H1 (cell line): ENCODE measurements at regions not wholly inside any gene's neighbourhood (a gene's known extent, or its start where the extent isn't known, plus 50 kb on each side); places are given as distances from the start of the nearest gene placed in this dataset.

Experiments
- CTCF ChIA-PET: fragments of 300-600 bp; sonication (Branson Sonifier 250); formaldehyde crosslinking; loops from one replicate; lab custom pipeline; 2021; ENCODE audit not compliant: partially characterized antibody; lab: Charles Lee
- POLR2A ChIA-PET: fragments of 300-600 bp; sonication (Branson Sonifier 250); formaldehyde crosslinking; loops from one replicate; lab custom pipeline; 2021; ENCODE audit warnings: inconsistent platforms; ENCODE audit not compliant: partially characterized antibody; lab: Charles Lee
- DNase-seq, 2 experiments: peaks; one replicate each; pipeline versions ENCODE4 v3.0.0 to v3.0.0-alpha.2; 2010 to 2022; ENCODE audit warnings: low spot score in 2 of 2, low read depth in 1 of 2, mixed read lengths in 1 of 2
- FAIRE-seq: peaks from 2 replicates; lab custom pipeline; 2011; peaks lifted over from hg19 to GRCh38; lab: Jason Lieb, UNC
- H2AFZ ChIP-seq: 2 replicates; pipeline ENCODE4 v1.8.1; 2012; ENCODE audit warnings: low read length, inconsistent platforms
- H2AK5ac ChIP-seq: 2 replicates; pipeline ENCODE4 v1.6.1; 2013; ENCODE audit warnings: low read depth, low read length
- H2BK120ac ChIP-seq: replicated peaks from 2 replicates; pipeline ENCODE3; 2013; ENCODE audit warnings: low read depth, low read length, inconsistent platforms
- H2BK12ac ChIP-seq: 2 replicates; pipeline ENCODE4 v1.6.1; 2013; ENCODE audit warnings: low read depth, low read length
- H2BK15ac ChIP-seq: 2 replicates; pipeline ENCODE4 v1.6.1; 2013; ENCODE audit warnings: low read length
- H2BK20ac ChIP-seq: 2 replicates; pipeline ENCODE4 v1.6.1; 2013; ENCODE audit warnings: low read length
- H2BK5ac ChIP-seq: 2 replicates; pipeline ENCODE4 v1.6.1; 2013; ENCODE audit warnings: low read depth, low read length
- H3K14ac ChIP-seq: 2 replicates; pipeline ENCODE4 v1.6.1; 2013; ENCODE audit warnings: inconsistent platforms; ENCODE audit not compliant: insufficient read length
- H3K18ac ChIP-seq: 2 replicates; pipeline ENCODE4 v1.6.1; 2013; ENCODE audit warnings: low read length; ENCODE audit errors: extremely low read depth
- H3K23ac ChIP-seq: 2 replicates; pipeline ENCODE4 v1.6.1; 2013; ENCODE audit warnings: inconsistent platforms; ENCODE audit not compliant: insufficient read length
- H3K23me2 ChIP-seq: 2 replicates; pipeline ENCODE4 v1.6.1; 2013; ENCODE audit warnings: low read depth, low read length
- H3K27ac ChIP-seq: 2 replicates; pipeline ENCODE4 v1.6.1; 2011; ENCODE audit warnings: low read depth, low read length, inconsistent platforms
- H3K27me3 ChIP-seq, 4 experiments: replicated peaks in 1 of 4; 1 replicate in 1 of 4; 2 replicates in 3 of 4; pipeline versions ENCODE4 v1.6.1 to v1.8.1; 2011 to 2013; ENCODE audit warnings: low read length in 3 of 4, mild to moderate bottlenecking in 3 of 4, inconsistent platforms in 2 of 4, mixed read lengths in 2 of 4, moderate library complexity in 1 of 4; ENCODE audit not compliant: control insufficient read depth in 3 of 4, insufficient read depth in 3 of 4; ENCODE audit errors: extremely low read depth in 1 of 4
- H3K36me3 ChIP-seq, 4 experiments: 2 replicates each; pipeline versions ENCODE4 v1.6.1 to v1.8.1; 2011 to 2013; ENCODE audit warnings: mild to moderate bottlenecking in 4 of 4, low read length in 3 of 4, moderate library complexity in 2 of 4, control low read depth in 1 of 4, inconsistent platforms in 1 of 4; ENCODE audit not compliant: insufficient read depth in 4 of 4, control insufficient read depth in 2 of 4
- H3K4ac ChIP-seq: replicated peaks from 2 replicates; pipeline ENCODE3; 2013; ENCODE audit warnings: low read length, low read depth, mixed read lengths, inconsistent platforms; ENCODE audit not compliant: insufficient read length
- H3K4me1 ChIP-seq, 4 experiments: replicated peaks in 1 of 4; 1 replicate in 1 of 4; 2 replicates in 3 of 4; pipeline versions ENCODE4 v1.6.1 to v1.8.1; 2011 to 2013; ENCODE audit warnings: low read length in 3 of 4, inconsistent platforms in 2 of 4, mixed read lengths in 1 of 4; ENCODE audit not compliant: insufficient read depth in 4 of 4, control insufficient read depth in 3 of 4
- H3K4me2 ChIP-seq, 2 experiments: 2 replicates each; pipeline versions ENCODE4 v1.6.1 to v1.8.1; 2011 to 2013; ENCODE audit warnings: low read depth in 2 of 2, low read length in 2 of 2, control low read depth in 1 of 2, inconsistent platforms in 1 of 2, mild to moderate bottlenecking in 1 of 2; ENCODE audit not compliant: insufficient read depth in 1 of 2
- H3K4me3 ChIP-seq, 4 experiments: fragments of 200-600, 300-600 bp in 1 of 4; sonication (generic), shearing (Covaris generic), sonication (Bioruptor Twin) in 1 of 4; 2 replicates each; pipeline versions ENCODE4 v1.5.1 to v1.8.1; 2011 to 2016; ENCODE audit warnings: low read length in 4 of 4, low read depth in 3 of 4, control low read depth in 2 of 4, inconsistent platforms in 2 of 4, mild to moderate bottlenecking in 2 of 4, mixed read lengths in 1 of 4, moderate library complexity in 1 of 4; ENCODE audit not compliant: insufficient read depth in 2 of 4; ENCODE audit errors: extremely low read depth in 1 of 4
- H3K56ac ChIP-seq: replicated peaks from 2 replicates; pipeline ENCODE3; 2013; ENCODE audit warnings: low read depth, mild to moderate bottlenecking, mixed read lengths, low read length, inconsistent platforms; ENCODE audit not compliant: insufficient read length
- H3K79me1 ChIP-seq: 2 replicates; pipeline ENCODE4 v1.6.1; 2013; ENCODE audit warnings: low read depth, low read length, control low read depth
- H3K79me2 ChIP-seq, 2 experiments: 2 replicates each; pipeline versions ENCODE4 v1.6.1 to v1.8.1; 2012 to 2013; ENCODE audit warnings: low read length in 2 of 2, mild to moderate bottlenecking in 2 of 2, inconsistent platforms in 1 of 2; ENCODE audit not compliant: insufficient read depth in 2 of 2, control insufficient read depth in 1 of 2
- H3K9ac ChIP-seq, 4 experiments: replicated peaks in 1 of 4; 1 replicate in 1 of 4; 2 replicates in 3 of 4; pipeline versions ENCODE4 v1.6.1 to v1.8.1; 2011 to 2013; ENCODE audit warnings: low read depth in 3 of 4, low read length in 3 of 4, control low read depth in 2 of 4, mild to moderate bottlenecking in 2 of 4, moderate library complexity in 2 of 4, inconsistent platforms in 1 of 4; ENCODE audit errors: extremely low read depth in 1 of 4
- H3K9me3 ChIP-seq, 2 experiments: 2 replicates each; pipeline versions ENCODE4 v1.6.1 to v1.8.1; 2012 to 2013; ENCODE audit warnings: mild to moderate bottlenecking in 2 of 2, moderate library complexity in 2 of 2, control low read depth in 1 of 2, inconsistent platforms in 1 of 2, low read depth in 1 of 2, low read length in 1 of 2, mixed read lengths in 1 of 2; ENCODE audit not compliant: insufficient read depth in 2 of 2
- H4K20me1 ChIP-seq, 2 experiments: replicated peaks in 1 of 2; 2 replicates each; pipeline versions ENCODE3 to v1.8.1; 2011 to 2013; ENCODE audit warnings: inconsistent platforms in 2 of 2, low read length in 2 of 2, mild to moderate bottlenecking in 1 of 2; ENCODE audit not compliant: insufficient read depth in 2 of 2, control insufficient read depth in 1 of 2
- H4K5ac ChIP-seq: 2 replicates; pipeline ENCODE4 v1.6.1; 2013; ENCODE audit warnings: low read length, low read depth, mixed read lengths, inconsistent platforms; ENCODE audit not compliant: insufficient read length
- H4K8ac ChIP-seq: 2 replicates; pipeline ENCODE4 v1.8.0; 2013; ENCODE audit warnings: mild to moderate bottlenecking, moderate library complexity, low read length, inconsistent platforms; ENCODE audit not compliant: insufficient read depth; ENCODE audit errors: extremely low read depth
- H4K91ac ChIP-seq: replicated peaks from 2 replicates; pipeline ENCODE3; 2013; ENCODE audit warnings: low read length, mixed read lengths, inconsistent platforms; ENCODE audit not compliant: insufficient read length
- FOSL1 ChIP-seq: IDR thresholded peaks from 2 replicates; pipeline ENCODE4 v1.6.1; 2011; ENCODE audit warnings: mild to moderate bottlenecking, low read depth, low read length, moderate library complexity; ENCODE audit not compliant: insufficient read depth
- WGBS, 2 experiments: shearing (Covaris generic) in 1 of 2; methylation state at CpG; one replicate each; pipeline versions ENCODE4 v1.1.6 to v1.1.7; 2013 to 2015; ENCODE audit warnings: low lambda C conversion rate in 2 of 2, mixed read lengths in 2 of 2, inconsistent platforms in 1 of 2, low coverage in 1 of 2, missing lambda C conversion rate in 1 of 2; ENCODE audit not compliant: insufficient replicate concordance in 2 of 2, insufficient coverage in 1 of 2, insufficient read length in 1 of 2; ENCODE audit errors: extremely low coverage in 1 of 2, missing lambda C conversion rate in 1 of 2; 5-methylcytosine and 5-hydroxymethylcytosine counted together

- Histone ChIP-seq H2BK20ac (no peak overlapping the region), H3K4me2 (no peak overlapping the region), H3K27ac (no peak overlapping the region), H4K20me1 (no peaks in the 10 kb centered on the region), H3K79me2 (no peaks in the 10 kb centered on the region), H4K8ac (no peak overlapping the region), H3K27me3 (no peaks in the 10 kb centered on the region), H2BK5ac (no peak overlapping the region), H3K14ac (no peak overlapping the region), H2BK120ac (no peak overlapping the region), H3K23me2 (no peaks in the 10 kb centered on the region), H3K56ac (no peak overlapping the region), H3K4me1 (no peaks in the 10 kb centered on the region), H3K23ac (no peak overlapping the region), H3K36me3 (peaks cover 0 to 3% (median 0%) of the 10 kb centered on the region in 4 experiments; a peak in 1 of 8 replicates), H2BK15ac (no peak overlapping the region), H4K5ac (no peak overlapping the region), H3K4me3 (no peak overlapping the region), H2BK12ac (no peak overlapping the region), H3K9ac (no peak overlapping the region), H3K4ac (no peak overlapping the region), H3K9me3 (peaks cover 21 to 23% of the 10 kb centered on the region in 2 experiments), H2AFZ (no peak overlapping the region), H4K91ac (no peak overlapping the region), H3K79me1 (no peaks in the 10 kb centered on the region), H3K18ac (no peak overlapping the region), H2AK5ac (no peak overlapping the region)
- TF ChIP-seq FOSL1 = no peak
- 93% methylated on average over 2 of the region's 2 CpGs; no CpG with 5 or more reads in 1 of the 2 experiments for WGBS, 2 experiments
- ChIA-PET POLR2A (no interaction called here), CTCF (interaction anchor here (0.8 to 0.9 kb wide), 2 partner anchors 12 to 21 kb away, joined by 3 read pairs; no protein-coding TSS in a partner anchor)
- no peak for FAIRE-seq
- no peak for DNase-seq
These were observed 477.3 kb downstream of the DCDC2C start for GRCh38 chr2:4180631-4181030.
